GM10248 (cell line): ENCODE measurements at regions not wholly inside any gene's neighbourhood (a gene's known extent, or its start where the extent isn't known, plus 50 kb on each side); places are given as distances from the start of the nearest gene placed in this dataset.

Experiments
- CTCF ChIA-PET: fragments of 300-600 bp; sonication (Branson Sonifier 250); formaldehyde crosslinking; extraction: SDS; loops from one replicate; lab custom pipeline; 2021; ENCODE audit warnings: antibody characterized with exemption; lab: Yijun Ruan, JAX
- POLR2A ChIA-PET: fragments of 350-650 bp; sonication (Branson Sonifier 250); formaldehyde crosslinking; extraction: SDS; loops from one replicate; lab custom pipeline; 2020; ENCODE audit warnings: antibody characterized with exemption; lab: Yijun Ruan, JAX
- DNase-seq: peaks from one replicate; pipeline ENCODE4 v3.0.0; 2012; ENCODE audit errors: extremely low spot score
- TF ChIP-seq, protein P1 (sequence below): IDR thresholded peaks from 2 replicates; pipeline ENCODE4 v1.5.1; 2012; ENCODE audit warnings: mild to moderate bottlenecking, low read depth; ENCODE audit errors: extremely low read depth, missing control alignments, control extremely low read depth

DNA sequence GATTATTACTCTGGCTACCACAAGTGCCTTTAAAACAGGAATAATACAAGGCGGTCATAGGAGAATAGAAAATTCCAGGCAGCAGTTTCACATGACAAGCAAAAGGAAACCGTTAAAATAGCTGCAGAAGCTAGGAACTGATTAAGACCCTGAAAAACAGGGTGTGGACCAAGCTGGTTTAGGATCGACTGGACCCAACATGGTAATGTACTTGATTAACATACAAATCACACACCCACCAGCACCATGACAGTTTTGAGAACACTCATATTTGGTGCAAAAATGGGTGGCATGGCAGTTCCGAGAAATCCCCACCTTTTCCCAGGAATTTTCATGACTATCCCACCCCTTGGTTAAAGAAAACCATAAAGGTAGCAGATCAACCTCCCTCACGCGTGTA, 51.9 kb upstream of the TMEM163 start:
- ChIA-PET CTCF (interaction anchor here (1.4 kb wide), 1 partner anchor 10 kb away, joined by 3 read pairs; no protein-coding TSS in a partner anchor), POLR2A (no interaction called here)
- TF ChIP-seq, protein P1, sequence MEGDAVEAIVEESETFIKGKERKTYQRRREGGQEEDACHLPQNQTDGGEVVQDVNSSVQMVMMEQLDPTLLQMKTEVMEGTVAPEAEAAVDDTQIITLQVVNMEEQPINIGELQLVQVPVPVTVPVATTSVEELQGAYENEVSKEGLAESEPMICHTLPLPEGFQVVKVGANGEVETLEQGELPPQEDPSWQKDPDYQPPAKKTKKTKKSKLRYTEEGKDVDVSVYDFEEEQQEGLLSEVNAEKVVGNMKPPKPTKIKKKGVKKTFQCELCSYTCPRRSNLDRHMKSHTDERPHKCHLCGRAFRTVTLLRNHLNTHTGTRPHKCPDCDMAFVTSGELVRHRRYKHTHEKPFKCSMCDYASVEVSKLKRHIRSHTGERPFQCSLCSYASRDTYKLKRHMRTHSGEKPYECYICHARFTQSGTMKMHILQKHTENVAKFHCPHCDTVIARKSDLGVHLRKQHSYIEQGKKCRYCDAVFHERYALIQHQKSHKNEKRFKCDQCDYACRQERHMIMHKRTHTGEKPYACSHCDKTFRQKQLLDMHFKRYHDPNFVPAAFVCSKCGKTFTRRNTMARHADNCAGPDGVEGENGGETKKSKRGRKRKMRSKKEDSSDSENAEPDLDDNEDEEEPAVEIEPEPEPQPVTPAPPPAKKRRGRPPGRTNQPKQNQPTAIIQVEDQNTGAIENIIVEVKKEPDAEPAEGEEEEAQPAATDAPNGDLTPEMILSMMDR = no peak
- no peak for DNase-seq

DNA sequence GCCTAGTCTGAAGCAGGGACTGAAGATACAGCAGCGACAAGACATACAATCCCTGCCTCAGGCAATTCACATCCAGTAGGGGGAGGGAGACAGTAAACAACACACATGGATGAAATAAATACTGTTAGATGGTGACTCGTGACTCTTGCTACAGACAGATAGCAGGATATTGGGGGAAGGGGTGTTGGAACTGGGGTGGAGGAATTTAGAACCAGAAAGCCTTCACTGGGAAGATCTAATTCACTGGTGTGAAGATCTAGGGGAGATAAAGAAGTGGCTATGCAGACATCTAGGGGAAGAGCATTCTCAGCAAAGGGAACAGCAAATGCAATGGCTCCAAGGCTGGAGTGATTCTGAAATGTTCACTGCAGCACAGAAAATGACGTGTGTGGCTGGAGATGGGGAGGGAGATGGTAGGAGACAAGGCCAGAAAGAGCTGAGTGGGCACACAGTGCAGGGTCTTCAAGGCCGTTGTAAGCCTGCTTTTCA, 52.6 kb upstream of the TMEM163 start:
- DNase-seq = no peak
- POLR2A ChIA-PET = no interaction called here
- TF ChIP-seq, protein P1 = no peak
- CTCF ChIA-PET = interaction anchor here (1.4 kb wide), 1 partner anchor 9 kb away, joined by 3 read pairs; no protein-coding TSS in a partner anchor

DNA sequence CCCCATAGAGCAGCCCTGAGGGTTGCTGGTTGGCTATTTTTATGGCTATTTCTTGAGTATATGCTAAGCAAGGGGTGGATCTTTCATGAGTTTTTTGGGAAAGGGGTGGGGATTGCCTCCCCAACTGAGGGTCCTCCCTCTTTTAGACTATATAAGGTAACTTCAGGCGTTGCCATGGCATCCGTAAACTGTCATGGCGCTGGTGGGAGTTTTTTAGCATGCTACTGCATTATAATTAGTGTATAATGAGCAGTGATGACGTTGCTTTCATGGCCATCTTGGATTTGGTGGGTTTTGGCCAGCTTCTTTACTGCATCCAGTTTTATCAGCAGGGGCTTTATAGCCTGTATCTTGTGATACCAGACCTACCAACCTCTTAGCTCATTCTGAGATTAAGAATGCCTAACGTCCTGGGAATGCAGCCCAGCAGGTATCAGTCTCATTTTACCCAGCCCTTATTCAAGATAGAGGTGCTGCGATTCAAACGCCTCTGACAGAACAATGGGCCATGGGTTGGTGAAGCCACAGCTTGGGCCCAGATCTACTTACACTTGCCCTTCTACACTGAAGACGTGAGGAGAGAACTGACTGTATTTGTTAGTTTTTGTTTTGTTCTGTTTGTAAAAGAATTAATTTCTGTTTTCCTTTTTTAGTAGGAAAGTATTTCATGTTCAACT, 53.8 kb upstream of the TMEM163 start:
- POLR2A ChIA-PET = no interaction called here
- CTCF ChIA-PET = no interaction called here
- TF ChIP-seq, protein P1 = no peak
- DNase-seq = no peak

DNA sequence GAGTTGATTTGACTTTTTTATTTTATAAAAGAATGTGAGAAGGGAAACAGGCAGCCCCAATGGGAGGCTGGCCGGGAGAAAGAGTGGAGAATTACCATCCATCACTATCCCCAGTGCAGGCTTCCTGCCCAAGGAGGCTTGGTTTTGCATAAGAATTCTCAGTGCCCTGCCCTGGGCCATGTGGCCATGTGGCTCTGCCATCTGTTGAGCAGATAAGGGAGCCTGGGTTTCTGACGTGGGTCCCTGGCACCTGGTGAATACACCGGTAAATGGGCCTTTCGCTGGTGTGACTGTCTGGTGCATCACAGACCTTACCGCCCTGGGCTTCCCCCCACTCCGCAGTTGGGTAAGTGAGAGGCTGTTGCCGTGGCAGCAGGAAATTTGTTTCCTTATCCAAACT, 54.5 kb upstream of the TMEM163 start:
- DNase-seq = no peak
- ChIA-PET POLR2A (no interaction called here), CTCF (no interaction called here)
- TF ChIP-seq, protein P1 = no peak

DNA sequence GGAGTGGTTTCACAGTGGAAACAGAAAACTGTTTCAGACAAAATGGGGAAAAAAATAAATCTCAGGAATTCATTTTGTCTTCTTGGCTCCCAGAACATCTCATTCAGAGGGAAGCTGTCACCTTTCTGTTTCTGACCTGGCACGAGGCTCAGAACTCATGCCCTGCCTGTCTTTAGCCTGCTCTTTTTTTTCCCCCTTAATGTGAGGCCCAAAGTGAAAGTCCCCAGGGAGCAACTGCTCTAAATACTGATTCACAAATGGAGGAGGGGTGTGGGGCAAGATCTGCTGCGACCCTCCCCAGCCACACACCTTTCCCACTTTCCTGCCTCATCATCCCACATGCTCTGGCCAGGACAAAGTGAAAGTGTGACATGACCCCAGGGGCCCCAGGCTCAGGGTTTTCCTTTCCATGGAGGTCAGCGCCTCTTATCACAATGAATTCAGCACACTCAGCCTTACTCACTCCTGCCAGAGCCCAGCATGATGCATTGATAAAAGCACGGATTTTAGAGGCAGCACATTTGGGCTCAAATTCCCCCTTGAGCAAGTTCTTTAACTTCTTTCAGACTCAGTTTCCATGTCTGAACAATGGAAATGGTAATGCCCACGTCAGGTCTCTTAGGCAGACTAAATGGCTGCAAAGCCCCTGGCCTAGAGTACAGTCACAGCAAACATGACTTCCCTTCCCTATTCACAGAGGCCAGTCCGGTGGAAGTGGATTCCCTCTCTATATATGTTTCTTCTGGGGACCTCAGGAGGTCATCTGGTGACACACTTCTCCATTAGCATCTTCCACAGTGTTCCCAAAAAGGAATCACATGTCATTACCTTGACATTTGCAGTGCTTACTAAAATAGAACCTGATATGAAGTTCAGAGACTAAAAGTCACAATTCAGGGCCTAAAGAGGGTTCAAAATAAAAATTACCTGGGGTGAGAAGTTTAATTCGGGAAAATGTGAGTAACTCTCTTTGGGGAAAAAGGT, 55.3 kb upstream of the TMEM163 start:
- POLR2A ChIA-PET = no interaction called here
- CTCF ChIA-PET = no interaction called here
- no peak for DNase-seq
- TF ChIP-seq, protein P1 = no peak
